ENCODE measurements at regions not wholly inside any gene's neighbourhood (a gene's known extent, or its start where the extent isn't known, plus 50 kb on each side); places are given as distances from the start of the nearest gene placed in this dataset.
"Not testable (repeated sequence)": the region's sequence is repeated elsewhere in the genome, so short reads cannot be mapped to it uniquely, and the experiment has no call there.

- not testable (repeated sequence) for H3K9me3 ChIP-seq (ENCODE audit: severe bottlenecking); H3K4me1 ChIP-seq (ENCODE audit: insufficient read depth, poor library complexity, severe bottlenecking); H3K27me3 ChIP-seq (ENCODE audit: insufficient read depth, poor library complexity, severe bottlenecking); ATAC-seq (ENCODE audit: low read depth); DNase-seq (ENCODE audit: low spot score); H3K4me3 ChIP-seq (ENCODE audit: severe bottlenecking); H3K27ac ChIP-seq (ENCODE audit: poor library complexity, severe bottlenecking); H3K36me3 ChIP-seq (ENCODE audit: low read depth)
Measured at GRCh38 chr5:109283086-109283485, 126.7 kb downstream of the PJA2 start.

- no peak for TF ChIP-seq CTCF (IDR thresholded peaks at IDR 0.05; ENCODE audit: poor library complexity, severe bottlenecking)
- ATAC-seq (ENCODE audit: low read depth) (0 out of 3 replicates have a peak, but pooled peaks have one; percentile 19), DNase-seq (ENCODE audit: low spot score) (no peak)
- Histone ChIP-seq H3K4me3 (ENCODE audit: severe bottlenecking) (no peak overlapping the region), H3K27me3 (ENCODE audit: insufficient read depth, poor library complexity, severe bottlenecking) (peaks cover 5% of the 10 kb centered on the region), H3K9me3 (ENCODE audit: severe bottlenecking) (peaks cover 2% of the 10 kb centered on the region), H3K27ac (ENCODE audit: poor library complexity, severe bottlenecking) (no peak overlapping the region), H3K4me1 (ENCODE audit: insufficient read depth, poor library complexity, severe bottlenecking) (no peaks in the 10 kb centered on the region), H3K36me3 (ENCODE audit: low read depth) (no peaks in the 10 kb centered on the region; the same call in 1 of the 2 replicates)
Measured at GRCh38 chr5:109281136-109281690, 128.6 kb downstream of the PJA2 start.

GRCh38 chr5:109278141-109278540, 131.6 kb downstream of the PJA2 start:
- TF ChIP-seq CTCF (IDR thresholded peaks at IDR 0.05; ENCODE audit: poor library complexity, severe bottlenecking), result no peak
- ATAC-seq (ENCODE audit: low read depth), result no peak
- peaks cover 2% of the 10 kb centered on the region for H3K9me3 ChIP-seq (ENCODE audit: severe bottlenecking)

GRCh38 chr5:109275919-109276318, 133.9 kb downstream of the PJA2 start:
- H3K27me3 ChIP-seq (ENCODE audit: insufficient read depth, poor library complexity, severe bottlenecking), result no peaks in the 10 kb centered on the region
- H3K9me3 ChIP-seq (ENCODE audit: severe bottlenecking), result no peaks in the 10 kb centered on the region
- no peak for DNase-seq (ENCODE audit: low spot score)
- TF ChIP-seq CTCF (IDR thresholded peaks at IDR 0.05; ENCODE audit: poor library complexity, severe bottlenecking), result no peak
- ATAC-seq (ENCODE audit: low read depth), result no peak
- no peak overlapping the region for H3K27ac ChIP-seq (ENCODE audit: poor library complexity, severe bottlenecking)
- H3K36me3 ChIP-seq (ENCODE audit: low read depth), result no peaks in the 10 kb centered on the region
- H3K4me1 ChIP-seq (ENCODE audit: insufficient read depth, poor library complexity, severe bottlenecking), result no peaks in the 10 kb centered on the region
- no peak overlapping the region for H3K4me3 ChIP-seq (ENCODE audit: severe bottlenecking)

More at GRCh38 chr5:109278141-109278540, 131.6 kb downstream of the PJA2 start:
- DNase-seq (ENCODE audit: low spot score), result no peak
- Histone ChIP-seq H3K4me1 (ENCODE audit: insufficient read depth, poor library complexity, severe bottlenecking) (no peaks in the 10 kb centered on the region), H3K4me3 (ENCODE audit: severe bottlenecking) (no peak overlapping the region), H3K36me3 (ENCODE audit: low read depth) (no peaks in the 10 kb centered on the region), H3K27me3 (ENCODE audit: insufficient read depth, poor library complexity, severe bottlenecking) (peaks cover 4% of the 10 kb centered on the region), H3K27ac (ENCODE audit: poor library complexity, severe bottlenecking) (no peak overlapping the region)

- Histone ChIP-seq H3K27ac (ENCODE audit: poor library complexity, severe bottlenecking) (no peak overlapping the region), H3K36me3 (ENCODE audit: low read depth) (no peaks in the 10 kb centered on the region), H3K9me3 (ENCODE audit: severe bottlenecking) (no peaks in the 10 kb centered on the region), H3K4me1 (ENCODE audit: insufficient read depth, poor library complexity, severe bottlenecking) (no peaks in the 10 kb centered on the region), H3K27me3 (ENCODE audit: insufficient read depth, poor library complexity, severe bottlenecking) (no peaks in the 10 kb centered on the region), H3K4me3 (ENCODE audit: severe bottlenecking) (no peak overlapping the region)
- ATAC-seq (ENCODE audit: low read depth) (no peak), DNase-seq (ENCODE audit: low spot score) (no peak)
- TF ChIP-seq CTCF (IDR thresholded peaks at IDR 0.05; ENCODE audit: poor library complexity, severe bottlenecking), result no peak
Measured at GRCh38 chr5:109273594-109273993, 136.2 kb downstream of the PJA2 start.

All from RWPE2 (cell line).